HG02759 (cell line): ENCODE measurements at regions not wholly inside any gene's neighbourhood (a gene's known extent, or its start where the extent isn't known, plus 50 kb on each side); places are given as distances from the start of the nearest gene placed in this dataset.

Experiments used
- ATAC-seq: cut with Tn5 transposase; IDR thresholded peaks from one replicate; pipeline ENCODE4 v1.9.1; 2021; ENCODE audit warnings: mild to moderate bottlenecking, moderate library complexity; ENCODE audit not compliant: unreplicated experiment

- no peak for ATAC-seq
Observed at GRCh38 chr6:6518631-6519427, 69.7 kb upstream of the LY86 start.

GRCh38 chr6:6521961-6522482 is 66.5 kb upstream of the LY86 start:
- ATAC-seq, result no peak

GRCh38 chr6:6522709-6523108 is 65.8 kb upstream of the LY86 start:
- no peak for ATAC-seq

GRCh38 chr6:6524951-6525350 is 63.6 kb upstream of the LY86 start:
- no peak for ATAC-seq

- ATAC-seq, result no peak
Observed at GRCh38 chr6:6525933-6526332, 62.6 kb upstream of the LY86 start.

GRCh38 chr6:6529275-6529674 is 59.2 kb upstream of the LY86 start:
- ATAC-seq, result no peak

- no peak for ATAC-seq
Observed at GRCh38 chr6:6533176-6533575, 55.3 kb upstream of the LY86 start.

- ATAC-seq, result no peak
Observed at GRCh38 chr6:6534399-6534798, 54.1 kb upstream of the LY86 start.

GRCh38 chr6:6537488-6538260 is 50.8 kb upstream of the LY86 start:
- no peak for ATAC-seq

GRCh38 chr6:6538261-6538660 is 50.3 kb upstream of the LY86 start:
- ATAC-seq, result no peak
